ENCODE measurements at regions not wholly inside any gene's neighbourhood (a gene's known extent, or its start where the extent isn't known, plus 50 kb on each side); places are given as distances from the start of the nearest gene placed in this dataset.

DNA sequence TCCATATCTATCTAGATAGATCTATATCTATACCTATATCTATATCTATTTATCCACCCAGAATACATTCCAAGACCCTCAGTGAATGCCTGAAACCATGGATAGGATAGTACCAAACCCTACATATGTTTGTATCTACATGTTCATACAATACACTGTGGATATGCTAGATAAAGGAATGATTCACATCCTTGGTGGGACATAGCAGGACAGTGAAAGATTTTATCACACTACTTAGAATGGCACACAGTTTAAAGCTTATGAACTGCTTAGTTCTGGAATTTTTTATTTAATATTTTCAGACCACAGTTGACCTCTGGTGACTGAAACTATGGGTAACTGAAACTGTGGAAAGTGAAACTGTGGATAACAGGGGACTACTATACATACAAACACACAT lies 198.8 kb upstream of the TTC14 start:
- intact Hi-C loops (cut with micrococcal nuclease; ENCODE audit: unreplicated experiment) (no loop called here), in situ Hi-C loops (cut with HindIII; ENCODE audit: extremely low pct_ligation_motif_present, low pct_unique_long_range_greater_than_20kb) (no loop called here)
- ATAC-seq = no peak
- Histone ChIP-seq H3K4me3 (replicated peaks in 1 of 3; ENCODE audit: insufficient read depth in 1 of 3, low read depth in 2 of 3, low read length in 3 of 3) (no peak overlapping the region), H3K4me2 (ENCODE audit: low read depth, low read length) (no peak overlapping the region), H3K4me1 (ENCODE audit: insufficient read depth, low read length) (no peaks in the 10 kb centered on the region), H3K36me3 (replicated peaks in 1 of 2; ENCODE audit: control insufficient read depth in 1 of 2, insufficient read depth in 2 of 2, low read length in 2 of 2) (no peaks in the 10 kb centered on the region), H3K9ac (ENCODE audit: insufficient read depth, low read depth, low read length) (no peak overlapping the region), H4K20me1 (ENCODE audit: insufficient read depth, low read length) (no peaks in the 10 kb centered on the region), H3K27me3 (ENCODE audit: control insufficient read depth in 1 of 2, insufficient read depth in 2 of 2, low read length in 2 of 2) (no peaks in the 10 kb centered on the region), H3K9me3 (ENCODE audit: low read length) (no peaks in the 10 kb centered on the region), H2AFZ (ENCODE audit: low read length) (no peak overlapping the region), H3K27ac (ENCODE audit: extremely low read length, insufficient read depth, low read length) (no peak overlapping the region), H3K79me2 (ENCODE audit: insufficient read depth, low read length) (no peaks in the 10 kb centered on the region)
- DNase-seq (ENCODE audit: low spot score) = no peak
- no peak for TF ChIP-seq TEAD3 (CRISPR knock-in tag; optimal IDR thresholded peaks at IDR 0.05; ENCODE audit: borderline replicate concordance)
- TF ChIP-seq SNAPC2 (CRISPR knock-in tag; IDR thresholded peaks at IDR 0.05) = no peak
- TF ChIP-seq STAT5B (CRISPR knock-in tag; IDR thresholded peaks at IDR 0.05) = no peak
- no peak for TF ChIP-seq ZNF337 (CRISPR knock-in tag; IDR thresholded peaks at IDR 0.05; ENCODE audit: borderline replicate concordance, low read depth)
- no peak for TF ChIP-seq TCF12 (IDR thresholded peaks at IDR 0.05)
- no peak for TF ChIP-seq TCF12 (CRISPR knock-in tag; IDR thresholded peaks at IDR 0.05)
- TF ChIP-seq SALL1 (CRISPR knock-in tag; IDR thresholded peaks at IDR 0.05) = no peak
- ChIA-PET POLR2A (no interaction called here), CTCF (ENCODE audit: low intra/inter-chr PET ratio, low total read pairs) (no interaction called here)
- no TSS peak for BruUV-seq (replicated peaks)
- FAIRE-seq = no peak

DNA sequence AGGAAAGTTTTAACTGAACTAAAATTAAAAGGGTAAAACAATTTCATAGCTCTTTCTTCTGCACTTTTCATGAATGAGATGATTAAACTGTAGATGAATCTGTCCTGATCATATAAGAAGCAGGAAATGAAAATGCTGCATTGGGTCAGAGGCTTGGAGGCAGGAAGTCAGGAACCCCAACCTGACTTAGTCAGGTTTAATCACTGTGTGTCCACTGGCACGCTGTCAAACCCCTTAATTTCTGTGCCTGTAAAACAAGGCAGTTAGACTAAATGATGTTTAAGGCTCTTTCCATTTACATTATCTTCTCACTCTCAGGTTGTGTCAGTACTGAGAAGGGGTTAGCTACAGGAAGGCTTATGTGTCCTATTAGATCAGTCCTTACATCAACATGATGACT lies 193.3 kb upstream of the TTC14 start:
- H3K4me2 ChIP-seq (ENCODE audit: low read depth, low read length) = no peak overlapping the region
- WGBS (ENCODE audit: low lambda C conversion rate) = 0% methylated on average over 1 of the region's 1 CpG
- no peak for ATAC-seq
- TF ChIP-seq, protein P1, sequence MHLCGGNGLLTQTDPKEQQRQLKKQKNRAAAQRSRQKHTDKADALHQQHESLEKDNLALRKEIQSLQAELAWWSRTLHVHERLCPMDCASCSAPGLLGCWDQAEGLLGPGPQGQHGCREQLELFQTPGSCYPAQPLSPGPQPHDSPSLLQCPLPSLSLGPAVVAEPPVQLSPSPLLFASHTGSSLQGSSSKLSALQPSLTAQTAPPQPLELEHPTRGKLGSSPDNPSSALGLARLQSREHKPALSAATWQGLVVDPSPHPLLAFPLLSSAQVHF (CRISPR knock-in tag; IDR thresholded peaks at IDR 0.05) = no peak
- TF ChIP-seq, protein P2, sequence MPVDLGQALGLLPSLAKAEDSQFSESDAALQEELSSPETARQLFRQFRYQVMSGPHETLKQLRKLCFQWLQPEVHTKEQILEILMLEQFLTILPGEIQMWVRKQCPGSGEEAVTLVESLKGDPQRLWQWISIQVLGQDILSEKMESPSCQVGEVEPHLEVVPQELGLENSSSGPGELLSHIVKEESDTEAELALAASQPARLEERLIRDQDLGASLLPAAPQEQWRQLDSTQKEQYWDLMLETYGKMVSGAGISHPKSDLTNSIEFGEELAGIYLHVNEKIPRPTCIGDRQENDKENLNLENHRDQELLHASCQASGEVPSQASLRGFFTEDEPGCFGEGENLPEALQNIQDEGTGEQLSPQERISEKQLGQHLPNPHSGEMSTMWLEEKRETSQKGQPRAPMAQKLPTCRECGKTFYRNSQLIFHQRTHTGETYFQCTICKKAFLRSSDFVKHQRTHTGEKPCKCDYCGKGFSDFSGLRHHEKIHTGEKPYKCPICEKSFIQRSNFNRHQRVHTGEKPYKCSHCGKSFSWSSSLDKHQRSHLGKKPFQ (CRISPR knock-in tag; IDR thresholded peaks at IDR 0.05; ENCODE audit: insufficient replicate concordance) = no peak
- TF ChIP-seq NFE2L2 (IDR thresholded peaks at IDR 0.05; ENCODE audit: low read length) = no peak
- TF ChIP-seq RFX5 (IDR thresholded peaks at IDR 0.05; ENCODE audit: low read depth, low read length) = no peak
- DNase-seq (ENCODE audit: low spot score) = no peak
- H3K27ac ChIP-seq (ENCODE audit: extremely low read length, insufficient read depth, low read length) = no peak overlapping the region
- H2AFZ ChIP-seq (ENCODE audit: low read length) = no peak overlapping the region
- H3K4me1 ChIP-seq (ENCODE audit: insufficient read depth, low read length) = no peaks in the 10 kb centered on the region
- ChIA-PET CTCF (ENCODE audit: low intra/inter-chr PET ratio, low total read pairs) (no interaction called here), POLR2A (no interaction called here)
- no TSS peak for BruUV-seq (replicated peaks)
- no peak overlapping the region for H3K4me3 ChIP-seq (replicated peaks in 1 of 3; ENCODE audit: insufficient read depth in 1 of 3, low read depth in 2 of 3, low read length in 3 of 3)
- H3K36me3 ChIP-seq (replicated peaks in 1 of 2; ENCODE audit: control insufficient read depth in 1 of 2, insufficient read depth in 2 of 2, low read length in 2 of 2) = no peaks in the 10 kb centered on the region
- no peaks in the 10 kb centered on the region for H3K27me3 ChIP-seq (ENCODE audit: control insufficient read depth in 1 of 2, insufficient read depth in 2 of 2, low read length in 2 of 2)
- no peaks in the 10 kb centered on the region for H3K79me2 ChIP-seq (ENCODE audit: insufficient read depth, low read length)
- H3K9ac ChIP-seq (ENCODE audit: insufficient read depth, low read depth, low read length) = no peak overlapping the region
- intact Hi-C loops (cut with micrococcal nuclease; ENCODE audit: unreplicated experiment) (no loop called here), in situ Hi-C loops (cut with HindIII; ENCODE audit: extremely low pct_ligation_motif_present, low pct_unique_long_range_greater_than_20kb) (no loop called here)
- H3K9me3 ChIP-seq (ENCODE audit: low read length) = no peaks in the 10 kb centered on the region
- FAIRE-seq = no peak
- no peaks in the 10 kb centered on the region for H4K20me1 ChIP-seq (ENCODE audit: insufficient read depth, low read length)
